GM12872 (cell line): ENCODE measurements at regions not wholly inside any gene's neighbourhood (a gene's known extent, or its start where the extent isn't known, plus 50 kb on each side); places are given as distances from the start of the nearest gene placed in this dataset.

Experiments
- CTCF ChIP-seq: IDR thresholded peaks from 3 replicates; pipeline ENCODE4 v1.5.1; 2011; ENCODE audit warnings: low read depth, mild to moderate bottlenecking, low read length, moderate library complexity; ENCODE audit not compliant: insufficient read depth

GRCh38 chr11:128327274-128327673 is 260.1 kb downstream of the ETS1 start:
- TF ChIP-seq CTCF, result no peak

- no peak for TF ChIP-seq CTCF
These were observed 260.6 kb downstream of the ETS1 start for GRCh38 chr11:128326791-128327190.

GRCh38 chr11:128324531-128325141 is 262.7 kb downstream of the ETS1 start:
- TF ChIP-seq CTCF, result no peak

- no peak for TF ChIP-seq CTCF
These were observed 263.3 kb downstream of the ETS1 start for GRCh38 chr11:128324051-128324481.

GRCh38 chr11:128323381-128323780 is 264.0 kb downstream of the ETS1 start:
- peak; percentile 57 for TF ChIP-seq CTCF

GRCh38 chr11:128318856-128319474 is 268.4 kb downstream of the ETS1 start:
- TF ChIP-seq CTCF, result peak; percentile 22; the same call in 1 of the 3 replicates

GRCh38 chr11:128316541-128317227 is 270.7 kb downstream of the ETS1 start:
- TF ChIP-seq CTCF, result no peak
